ENCODE measurements at regions not wholly inside any gene's neighbourhood (a gene's known extent, or its start where the extent isn't known, plus 50 kb on each side); places are given as distances from the start of the nearest gene placed in this dataset.

GRCh38 chr12:34210689-34211530 is 188.6 kb downstream of the ALG10 start:
- intact Hi-C loops (cut with micrococcal nuclease; ENCODE audit: unreplicated experiment), result no loop called here
- no peak for DNase-seq
- no TSS peak for BruUV-seq (replicated peaks)
- Histone ChIP-seq H3K36me3 (ENCODE audit: control insufficient read depth, insufficient read depth, low read length) (no peaks in the 10 kb centered on the region), H3K4me3 (ENCODE audit: low read depth, low read length) (no peak overlapping the region), H3K27me3 (replicated peaks; ENCODE audit: control insufficient read depth, insufficient read depth, low read length) (no peaks in the 10 kb centered on the region), H3K9me3 (peaks cover 8% of the 10 kb centered on the region), H3K4me1 (no peaks in the 10 kb centered on the region)
- POLR2A ChIA-PET, result no interaction called here
- Mint-ChIP-seq H3K27ac (ENCODE audit: unreplicated experiment) (no peak overlapping the region), H3K27me3 (ENCODE audit: insufficient read depth, unreplicated experiment) (peaks cover 2% of the 10 kb centered on the region), H3K36me3 (ENCODE audit: insufficient read depth, unreplicated experiment) (no peaks in the 10 kb centered on the region), H3K4me1 (ENCODE audit: low read depth, unreplicated experiment) (no peaks in the 10 kb centered on the region), H3K9me3 (ENCODE audit: unreplicated experiment) (peaks cover 21% of the 10 kb centered on the region), H3K4me3 (ENCODE audit: unreplicated experiment) (no peak overlapping the region)
- CTCF ChIA-PET, result no interaction called here
- TF ChIP-seq, protein P1, sequence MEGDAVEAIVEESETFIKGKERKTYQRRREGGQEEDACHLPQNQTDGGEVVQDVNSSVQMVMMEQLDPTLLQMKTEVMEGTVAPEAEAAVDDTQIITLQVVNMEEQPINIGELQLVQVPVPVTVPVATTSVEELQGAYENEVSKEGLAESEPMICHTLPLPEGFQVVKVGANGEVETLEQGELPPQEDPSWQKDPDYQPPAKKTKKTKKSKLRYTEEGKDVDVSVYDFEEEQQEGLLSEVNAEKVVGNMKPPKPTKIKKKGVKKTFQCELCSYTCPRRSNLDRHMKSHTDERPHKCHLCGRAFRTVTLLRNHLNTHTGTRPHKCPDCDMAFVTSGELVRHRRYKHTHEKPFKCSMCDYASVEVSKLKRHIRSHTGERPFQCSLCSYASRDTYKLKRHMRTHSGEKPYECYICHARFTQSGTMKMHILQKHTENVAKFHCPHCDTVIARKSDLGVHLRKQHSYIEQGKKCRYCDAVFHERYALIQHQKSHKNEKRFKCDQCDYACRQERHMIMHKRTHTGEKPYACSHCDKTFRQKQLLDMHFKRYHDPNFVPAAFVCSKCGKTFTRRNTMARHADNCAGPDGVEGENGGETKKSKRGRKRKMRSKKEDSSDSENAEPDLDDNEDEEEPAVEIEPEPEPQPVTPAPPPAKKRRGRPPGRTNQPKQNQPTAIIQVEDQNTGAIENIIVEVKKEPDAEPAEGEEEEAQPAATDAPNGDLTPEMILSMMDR (IDR thresholded peaks at IDR 0.05; ENCODE audit: insufficient read depth in 1 of 2, low read depth in 1 of 2, low read length in 1 of 2, severe bottlenecking in 1 of 2, unreplicated experiment in 1 of 2), result no peak

- Histone ChIP-seq H3K36me3 (ENCODE audit: control insufficient read depth, insufficient read depth, low read length) (no peaks in the 10 kb centered on the region), H3K9me3 (peaks cover 8% of the 10 kb centered on the region), H3K27me3 (replicated peaks; ENCODE audit: control insufficient read depth, insufficient read depth, low read length) (no peaks in the 10 kb centered on the region), H3K4me1 (no peaks in the 10 kb centered on the region), H3K4me3 (ENCODE audit: low read depth, low read length) (no peak overlapping the region)
- Mint-ChIP-seq H3K4me1 (ENCODE audit: low read depth, unreplicated experiment) (no peaks in the 10 kb centered on the region), H3K9me3 (ENCODE audit: unreplicated experiment) (peaks cover 5% of the 10 kb centered on the region), H3K4me3 (ENCODE audit: unreplicated experiment) (no peak overlapping the region), H3K36me3 (ENCODE audit: insufficient read depth, unreplicated experiment) (no peaks in the 10 kb centered on the region), H3K27ac (ENCODE audit: unreplicated experiment) (no peak overlapping the region), H3K27me3 (ENCODE audit: insufficient read depth, unreplicated experiment) (peaks cover 9% of the 10 kb centered on the region)
- TF ChIP-seq, protein P1 (IDR thresholded peaks at IDR 0.05; ENCODE audit: insufficient read depth in 1 of 2, low read depth in 1 of 2, low read length in 1 of 2, severe bottlenecking in 1 of 2, unreplicated experiment in 1 of 2), result no peak
- no TSS peak for BruUV-seq (replicated peaks)
- CTCF ChIA-PET, result no interaction called here
- no peak for DNase-seq
- intact Hi-C loops (cut with micrococcal nuclease; ENCODE audit: unreplicated experiment), result no loop called here
- POLR2A ChIA-PET, result no interaction called here
Observed at GRCh38 chr12:34212651-34213050, 190.4 kb downstream of the ALG10 start.

DNA sequence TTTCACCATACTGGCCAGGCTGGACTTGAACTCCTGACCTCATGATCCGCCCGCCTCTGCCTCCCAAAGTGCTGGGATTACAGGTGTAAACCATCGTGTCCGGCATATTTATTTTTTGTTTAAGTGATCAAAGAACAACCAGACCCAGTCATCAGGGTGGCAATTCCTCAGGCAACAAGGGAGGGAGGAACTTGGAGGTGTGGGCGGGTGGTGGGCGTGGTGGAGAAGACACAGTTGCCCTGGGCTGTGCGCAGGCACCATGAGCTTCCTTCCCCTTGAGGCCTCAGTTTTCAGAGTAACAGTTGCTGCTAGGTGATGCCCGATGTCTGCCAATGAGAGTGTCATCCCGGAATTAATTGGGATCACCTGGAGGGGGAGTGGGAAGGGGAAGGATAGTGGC is 191.7 kb downstream of the ALG10 start:
- CTCF ChIA-PET, result no interaction called here
- H3K4me1 ChIP-seq, result no peaks in the 10 kb centered on the region
- no peak overlapping the region for H3K4me3 ChIP-seq (ENCODE audit: low read depth, low read length)
- DNase-seq, result no peak
- Mint-ChIP-seq H3K9me3 (ENCODE audit: unreplicated experiment) (no peaks in the 10 kb centered on the region), H3K4me3 (ENCODE audit: unreplicated experiment) (no peak overlapping the region), H3K27ac (ENCODE audit: unreplicated experiment) (no peak overlapping the region), H3K36me3 (ENCODE audit: insufficient read depth, unreplicated experiment) (no peaks in the 10 kb centered on the region), H3K4me1 (ENCODE audit: low read depth, unreplicated experiment) (no peaks in the 10 kb centered on the region), H3K27me3 (ENCODE audit: insufficient read depth, unreplicated experiment) (peaks cover 12% of the 10 kb centered on the region)
- H3K9me3 ChIP-seq, result peaks cover 8% of the 10 kb centered on the region
- BruUV-seq (replicated peaks), result no TSS peak
- no peaks in the 10 kb centered on the region for H3K36me3 ChIP-seq (ENCODE audit: control insufficient read depth, insufficient read depth, low read length)
- TF ChIP-seq, protein P1 (IDR thresholded peaks at IDR 0.05; ENCODE audit: insufficient read depth in 1 of 2, low read depth in 1 of 2, low read length in 1 of 2, severe bottlenecking in 1 of 2, unreplicated experiment in 1 of 2), result no peak
- H3K27me3 ChIP-seq (replicated peaks; ENCODE audit: control insufficient read depth, insufficient read depth, low read length), result no peaks in the 10 kb centered on the region
- POLR2A ChIA-PET, result no interaction called here
- intact Hi-C loops (cut with micrococcal nuclease; ENCODE audit: unreplicated experiment), result no loop called here
